Neural crest cell (in vitro differentiated cells): ENCODE measurements at regions not wholly inside any gene's neighbourhood (a gene's known extent, or its start where the extent isn't known, plus 50 kb on each side); places are given as distances from the start of the nearest gene placed in this dataset.

Source experiments
- DNase-seq: peaks from one replicate; pipeline ENCODE4 v3.0.0; 2021; ENCODE audit warnings: low read depth, mixed read lengths, low spot score
- H3K27ac Mint-ChIP-seq: one replicate; pipeline ENCODE4 v1.8.0; 2021; ENCODE audit warnings: mild to moderate bottlenecking, mixed read lengths; ENCODE audit not compliant: unreplicated experiment
- H3K27me3 Mint-ChIP-seq: 2 replicates; pipeline ENCODE4 v1.8.0; 2021; ENCODE audit warnings: low read depth, mild to moderate bottlenecking, mixed read lengths
- H3K36me3 Mint-ChIP-seq: 2 replicates; pipeline ENCODE4 v1.8.0; 2021; ENCODE audit warnings: low read depth, mild to moderate bottlenecking, mixed read lengths
- H3K4me1 Mint-ChIP-seq: 2 replicates; pipeline ENCODE4 v1.8.0; 2021; ENCODE audit warnings: mixed read lengths
- H3K4me3 Mint-ChIP-seq: one replicate; pipeline ENCODE4 v1.8.0; 2021; ENCODE audit warnings: mild to moderate bottlenecking, mixed read lengths
- H3K9me3 Mint-ChIP-seq: 2 replicates; pipeline ENCODE4 v1.8.0; 2021; ENCODE audit warnings: mixed read lengths
- TF ChIP-seq, protein P1 (sequence below): fragments of 200-600 bp; sonication (generic); conservative IDR thresholded peaks from 2 replicates; pipeline ENCODE4 v1.5.0; 2021; ENCODE audit warnings: antibody characterized with exemption, mild to moderate bottlenecking

DNA sequence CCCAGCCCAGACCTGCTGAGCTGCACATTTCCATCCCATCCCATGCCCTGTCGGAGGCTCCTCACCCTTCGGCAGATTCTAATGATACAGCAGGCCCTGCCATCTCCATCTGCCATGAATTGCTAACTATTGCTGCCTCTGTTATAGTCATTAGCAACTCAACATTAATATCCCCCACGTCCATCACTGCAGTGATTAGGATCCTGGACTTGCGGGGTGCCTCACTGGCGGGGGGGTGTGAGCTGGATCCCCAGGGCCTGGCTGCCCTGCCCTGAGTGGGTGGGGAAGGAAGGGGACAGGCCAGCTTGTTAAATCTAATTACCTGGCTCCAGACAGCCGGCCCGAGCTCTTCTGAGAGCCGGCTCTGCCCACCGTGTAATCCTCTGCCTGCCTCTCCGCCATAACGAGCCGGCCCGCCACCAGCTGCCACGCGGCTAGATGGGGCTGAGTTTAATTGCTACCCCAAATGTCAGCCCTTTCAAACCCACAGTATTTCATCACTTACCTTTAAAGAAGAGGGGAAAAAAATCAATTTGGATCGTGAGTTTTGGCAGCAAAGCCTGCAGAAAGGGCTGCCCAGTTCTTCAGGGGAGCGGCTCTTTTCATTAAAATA, 227.3 kb upstream of the CSF3R start:
- Mint-ChIP-seq H3K4me1 (peaks cover 11% of the 10 kb centered on the region), H3K36me3 (no peaks in the 10 kb centered on the region), H3K9me3 (no peaks in the 10 kb centered on the region), H3K4me3 (no peak overlapping the region), H3K27ac (no peak overlapping the region), H3K27me3 (peaks cover 52% of the 10 kb centered on the region)
- TF ChIP-seq, protein P1, sequence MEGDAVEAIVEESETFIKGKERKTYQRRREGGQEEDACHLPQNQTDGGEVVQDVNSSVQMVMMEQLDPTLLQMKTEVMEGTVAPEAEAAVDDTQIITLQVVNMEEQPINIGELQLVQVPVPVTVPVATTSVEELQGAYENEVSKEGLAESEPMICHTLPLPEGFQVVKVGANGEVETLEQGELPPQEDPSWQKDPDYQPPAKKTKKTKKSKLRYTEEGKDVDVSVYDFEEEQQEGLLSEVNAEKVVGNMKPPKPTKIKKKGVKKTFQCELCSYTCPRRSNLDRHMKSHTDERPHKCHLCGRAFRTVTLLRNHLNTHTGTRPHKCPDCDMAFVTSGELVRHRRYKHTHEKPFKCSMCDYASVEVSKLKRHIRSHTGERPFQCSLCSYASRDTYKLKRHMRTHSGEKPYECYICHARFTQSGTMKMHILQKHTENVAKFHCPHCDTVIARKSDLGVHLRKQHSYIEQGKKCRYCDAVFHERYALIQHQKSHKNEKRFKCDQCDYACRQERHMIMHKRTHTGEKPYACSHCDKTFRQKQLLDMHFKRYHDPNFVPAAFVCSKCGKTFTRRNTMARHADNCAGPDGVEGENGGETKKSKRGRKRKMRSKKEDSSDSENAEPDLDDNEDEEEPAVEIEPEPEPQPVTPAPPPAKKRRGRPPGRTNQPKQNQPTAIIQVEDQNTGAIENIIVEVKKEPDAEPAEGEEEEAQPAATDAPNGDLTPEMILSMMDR, result no peak
- no peak for DNase-seq

DNA sequence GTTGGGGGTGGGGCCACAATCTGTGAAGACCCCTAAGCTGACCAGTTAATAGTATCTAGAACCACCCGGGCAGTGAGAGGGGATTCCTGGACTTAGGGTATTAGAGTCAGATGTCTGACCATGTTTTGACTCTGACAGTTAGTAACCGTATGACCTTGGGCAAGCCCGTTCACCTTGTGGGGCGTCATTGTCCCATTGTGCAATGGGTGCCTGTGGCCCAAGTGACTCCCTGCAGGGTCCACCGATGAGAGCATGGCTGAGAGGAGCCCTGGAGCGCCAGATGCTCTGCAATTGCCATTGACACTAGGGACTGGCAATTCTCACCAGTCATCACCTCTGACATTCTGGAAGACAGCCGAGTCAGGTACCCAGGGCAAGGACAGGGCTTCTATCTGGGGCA, 225.9 kb upstream of the CSF3R start:
- no peaks in the 10 kb centered on the region for H3K9me3 Mint-ChIP-seq
- no peak overlapping the region for H3K4me3 Mint-ChIP-seq
- DNase-seq, result no peak
- H3K27ac Mint-ChIP-seq, result no peak overlapping the region
- TF ChIP-seq, protein P1, result no peak
- H3K36me3 Mint-ChIP-seq, result no peaks in the 10 kb centered on the region
- peaks cover 44% of the 10 kb centered on the region for H3K27me3 Mint-ChIP-seq
- peaks cover 14% of the 10 kb centered on the region for H3K4me1 Mint-ChIP-seq

DNA sequence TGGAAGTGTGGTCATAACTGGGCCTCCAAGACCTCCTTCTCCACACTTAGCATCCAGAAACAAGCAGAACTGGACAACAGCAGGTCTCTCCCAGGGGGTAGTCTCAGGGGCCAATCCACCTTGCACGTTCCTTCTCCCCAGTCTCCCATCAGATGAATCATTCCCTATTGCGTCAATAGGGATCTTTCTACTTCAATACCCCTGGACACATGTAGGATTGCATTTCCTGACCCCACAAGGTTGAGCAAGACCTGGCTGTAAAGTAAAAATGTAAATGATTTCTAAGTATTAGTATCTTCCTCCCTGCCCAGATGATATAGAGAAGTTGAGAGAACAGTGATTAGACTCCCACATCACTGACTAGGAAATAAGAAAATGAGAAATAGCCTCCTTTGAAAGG, 224.5 kb upstream of the CSF3R start:
- no peaks in the 10 kb centered on the region for H3K36me3 Mint-ChIP-seq
- TF ChIP-seq, protein P1, result no peak
- H3K27ac Mint-ChIP-seq, result no peak overlapping the region
- no peak overlapping the region for H3K4me3 Mint-ChIP-seq
- peaks cover 18% of the 10 kb centered on the region for H3K4me1 Mint-ChIP-seq
- DNase-seq, result no peak
- no peaks in the 10 kb centered on the region for H3K9me3 Mint-ChIP-seq
- peaks cover 40% of the 10 kb centered on the region for H3K27me3 Mint-ChIP-seq

DNA sequence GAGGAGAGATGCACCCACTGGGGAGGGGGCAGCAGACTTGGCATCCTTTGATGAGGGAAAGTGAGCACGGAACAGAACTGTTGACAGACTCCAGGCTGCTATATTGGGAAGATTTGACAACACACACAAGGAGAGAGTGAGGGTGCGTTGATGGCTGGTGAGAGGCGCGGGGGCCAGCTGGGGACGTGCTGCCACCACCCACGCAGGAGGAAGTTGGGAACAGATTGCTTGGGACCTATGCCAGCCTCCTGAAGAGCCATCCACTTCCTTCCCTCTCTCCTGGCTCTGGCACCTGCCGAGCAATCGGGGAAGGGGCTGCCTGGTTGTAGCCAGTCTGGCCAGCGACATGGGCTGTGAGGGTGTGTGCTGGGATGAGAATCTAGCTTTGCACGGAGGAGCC, 223.7 kb upstream of the CSF3R start:
- Mint-ChIP-seq H3K27me3 (peaks cover 43% of the 10 kb centered on the region), H3K4me3 (no peak overlapping the region), H3K27ac (no peak overlapping the region), H3K9me3 (no peaks in the 10 kb centered on the region), H3K4me1 (peaks cover 16% of the 10 kb centered on the region), H3K36me3 (no peaks in the 10 kb centered on the region)
- TF ChIP-seq, protein P1, result no peak
- no peak for DNase-seq

DNA sequence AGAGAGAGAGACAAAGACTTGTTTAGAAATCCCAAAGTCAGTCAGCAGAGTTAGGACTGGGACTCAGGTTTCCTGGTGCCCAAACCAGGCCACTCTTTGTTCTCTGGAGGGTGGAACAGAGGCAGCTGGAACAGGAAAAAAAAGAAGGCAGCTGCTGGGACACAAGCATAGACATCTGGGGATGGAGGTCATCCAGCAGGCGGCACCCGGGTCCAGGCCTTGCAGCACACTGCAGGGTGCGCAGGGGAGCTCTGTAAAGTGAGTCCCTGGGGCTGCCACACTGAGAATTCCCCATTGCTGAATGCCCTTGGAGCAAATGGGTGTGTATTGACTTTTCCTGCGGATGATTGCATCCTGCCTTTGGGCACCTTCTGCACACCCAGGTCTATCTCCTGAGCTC, 222.9 kb upstream of the CSF3R start:
- peaks cover 40% of the 10 kb centered on the region for H3K27me3 Mint-ChIP-seq
- no peaks in the 10 kb centered on the region for H3K9me3 Mint-ChIP-seq
- no peak for DNase-seq
- H3K4me3 Mint-ChIP-seq, result no peak overlapping the region
- no peak overlapping the region for H3K27ac Mint-ChIP-seq
- peaks cover 11% of the 10 kb centered on the region for H3K4me1 Mint-ChIP-seq
- no peaks in the 10 kb centered on the region for H3K36me3 Mint-ChIP-seq
- TF ChIP-seq, protein P1, result no peak
